ENCODE measurements at regions not wholly inside any gene's neighbourhood (a gene's known extent, or its start where the extent isn't known, plus 50 kb on each side); places are given as distances from the start of the nearest gene placed in this dataset.

DNA sequence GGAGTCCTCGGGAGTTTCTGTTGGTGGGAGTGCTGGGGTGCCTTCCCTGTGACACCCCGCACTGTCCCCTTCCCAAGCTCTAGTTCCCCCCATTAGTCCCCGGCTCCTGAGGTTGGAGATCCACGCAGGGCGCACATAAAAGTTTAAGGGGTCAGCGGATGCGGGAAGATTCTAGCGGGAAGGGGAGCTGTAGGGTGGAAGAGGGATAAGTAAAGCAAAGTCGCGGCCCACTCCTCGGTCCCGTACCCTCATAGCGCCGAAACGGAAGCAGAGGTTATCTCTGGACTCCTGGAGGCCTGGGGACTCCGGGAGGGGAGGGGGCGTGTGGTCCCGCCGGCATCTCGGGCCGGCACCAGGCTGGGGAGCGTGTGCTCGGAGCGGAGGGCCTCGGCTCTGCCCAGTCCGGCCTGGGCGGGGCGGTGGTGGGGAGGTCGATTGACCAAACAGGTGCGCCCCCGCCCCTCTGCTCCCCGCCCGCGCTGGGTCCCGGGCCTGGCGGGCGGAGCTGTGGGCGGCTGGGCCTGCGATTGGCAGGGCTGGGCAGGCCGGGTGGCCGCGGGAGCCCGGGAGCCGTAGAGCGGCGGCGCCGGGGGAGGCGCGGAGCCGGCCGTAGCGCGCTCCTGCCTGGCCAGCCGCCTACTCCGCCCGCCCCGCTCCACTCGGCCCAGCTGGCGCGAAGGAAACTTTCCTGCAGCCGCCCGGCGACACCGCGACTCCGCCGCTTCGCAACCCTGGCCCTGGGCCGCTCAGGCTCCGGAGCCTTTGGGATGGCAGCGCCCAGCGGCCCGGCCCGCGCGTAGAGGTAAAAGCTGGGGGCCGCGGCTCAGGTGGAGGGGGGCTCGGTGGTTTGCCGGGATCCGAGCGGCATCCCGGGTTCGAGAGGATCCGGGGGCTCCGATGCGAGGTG lies 52.2 kb upstream of the DAB2IP start:
- no peak for DNase-seq (ENCODE audit: low read depth in 1 of 2, low spot score in 1 of 2)

GRCh38 chr9:121599872-121600585 lies 51.4 kb upstream of the DAB2IP start:
- no peak for DNase-seq (ENCODE audit: low read depth in 1 of 2, low spot score in 1 of 2)

DNA sequence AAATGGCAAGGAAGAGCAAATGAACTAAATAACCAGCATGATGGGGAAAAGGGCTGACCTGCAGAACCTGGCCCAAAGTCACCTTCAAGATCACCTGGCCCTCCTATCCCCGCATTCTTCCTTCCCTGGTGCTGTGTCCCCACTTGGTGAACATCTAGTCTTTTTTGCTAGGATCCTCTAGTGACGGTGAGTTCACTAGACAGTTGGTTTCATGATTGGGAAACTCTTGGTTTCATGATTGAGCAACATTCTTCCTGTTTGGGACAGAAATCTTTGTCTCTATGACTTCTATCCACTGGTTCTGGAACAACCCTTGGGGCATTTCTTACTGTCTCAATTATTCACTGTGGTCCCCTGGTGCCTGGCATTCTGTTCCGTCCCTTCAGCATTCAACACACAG lies 50.2 kb upstream of the DAB2IP start:
- DNase-seq (ENCODE audit: low read depth in 1 of 2, low spot score in 1 of 2): no peak
